ENCODE measurements at regions not wholly inside any gene's neighbourhood (a gene's known extent, or its start where the extent isn't known, plus 50 kb on each side); places are given as distances from the start of the nearest gene placed in this dataset.

DNA sequence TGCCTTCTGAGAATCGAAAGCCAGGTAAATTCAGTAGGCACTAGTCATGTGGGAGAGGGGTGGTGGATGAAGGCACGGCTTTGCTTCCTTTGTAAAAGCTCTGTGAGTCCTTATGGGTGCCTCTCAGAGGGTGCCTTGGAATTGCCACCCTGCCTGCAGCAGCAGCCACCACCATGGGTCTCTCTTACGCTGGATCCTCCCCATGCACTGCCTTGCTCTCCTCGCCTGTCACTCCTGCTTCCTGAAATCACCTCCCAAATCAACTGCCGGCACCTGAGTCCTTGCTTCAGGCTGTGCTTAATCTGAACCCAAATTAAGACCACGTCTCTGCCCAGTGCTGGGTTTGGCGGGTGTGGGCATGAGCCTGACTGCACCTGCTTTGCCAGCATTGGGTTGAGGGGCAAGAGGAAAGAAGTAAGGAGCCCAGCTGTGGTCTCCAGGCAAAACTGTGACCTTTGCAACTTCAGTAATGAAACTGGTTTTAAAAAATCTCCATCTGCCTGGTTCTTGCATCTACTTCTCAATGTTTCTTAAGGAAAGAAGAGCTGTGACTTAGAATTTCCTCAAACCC, 55.9 kb upstream of the CLMN start:
- H3K4me1 ChIP-seq (ENCODE audit: insufficient read depth, low read length) = no peaks in the 10 kb centered on the region
- H3K9me3 Mint-ChIP-seq = peaks cover 14% of the 10 kb centered on the region
- TF ChIP-seq, protein P1, sequence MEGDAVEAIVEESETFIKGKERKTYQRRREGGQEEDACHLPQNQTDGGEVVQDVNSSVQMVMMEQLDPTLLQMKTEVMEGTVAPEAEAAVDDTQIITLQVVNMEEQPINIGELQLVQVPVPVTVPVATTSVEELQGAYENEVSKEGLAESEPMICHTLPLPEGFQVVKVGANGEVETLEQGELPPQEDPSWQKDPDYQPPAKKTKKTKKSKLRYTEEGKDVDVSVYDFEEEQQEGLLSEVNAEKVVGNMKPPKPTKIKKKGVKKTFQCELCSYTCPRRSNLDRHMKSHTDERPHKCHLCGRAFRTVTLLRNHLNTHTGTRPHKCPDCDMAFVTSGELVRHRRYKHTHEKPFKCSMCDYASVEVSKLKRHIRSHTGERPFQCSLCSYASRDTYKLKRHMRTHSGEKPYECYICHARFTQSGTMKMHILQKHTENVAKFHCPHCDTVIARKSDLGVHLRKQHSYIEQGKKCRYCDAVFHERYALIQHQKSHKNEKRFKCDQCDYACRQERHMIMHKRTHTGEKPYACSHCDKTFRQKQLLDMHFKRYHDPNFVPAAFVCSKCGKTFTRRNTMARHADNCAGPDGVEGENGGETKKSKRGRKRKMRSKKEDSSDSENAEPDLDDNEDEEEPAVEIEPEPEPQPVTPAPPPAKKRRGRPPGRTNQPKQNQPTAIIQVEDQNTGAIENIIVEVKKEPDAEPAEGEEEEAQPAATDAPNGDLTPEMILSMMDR (IDR thresholded peaks at IDR 0.05) = no peak
- H3K27ac Mint-ChIP-seq = no peak overlapping the region
- ATAC-seq (ENCODE audit: poor library complexity) = no peak
- H3K4me3 Mint-ChIP-seq = no peak overlapping the region
- ChIA-PET POLR2A (no interaction called here), CTCF (no interaction called here)
- H3K4me1 Mint-ChIP-seq (ENCODE audit: low read depth) = no peaks in the 10 kb centered on the region
- H3K27me3 Mint-ChIP-seq = peaks cover 36% of the 10 kb centered on the region
- no peak overlapping the region for H3K4me3 ChIP-seq (ENCODE audit: low read length)
- H3K27me3 ChIP-seq (ENCODE audit: control insufficient read depth in 1 of 2, insufficient read depth in 2 of 2, low read length in 2 of 2) = peaks cover 9 to 26% of the 10 kb centered on the region in 2 experiments
- peaks cover 0 to 18% of the 10 kb centered on the region in 2 experiments for H3K9me3 ChIP-seq (ENCODE audit: control insufficient read depth in 1 of 2, insufficient read depth in 1 of 2, low read length in 2 of 2)
- intact Hi-C loops (cut with DNase I, micrococcal nuclease) = no loop called here
- DNase-seq = no peak
- H3K36me3 ChIP-seq (ENCODE audit: insufficient read depth, low read length) = no peaks in the 10 kb centered on the region
- H3K27ac ChIP-seq (ENCODE audit: low read depth in 1 of 2, low read length in 2 of 2) = no peak overlapping the region
- no peaks in the 10 kb centered on the region for H3K36me3 Mint-ChIP-seq (ENCODE audit: low read depth)

DNA sequence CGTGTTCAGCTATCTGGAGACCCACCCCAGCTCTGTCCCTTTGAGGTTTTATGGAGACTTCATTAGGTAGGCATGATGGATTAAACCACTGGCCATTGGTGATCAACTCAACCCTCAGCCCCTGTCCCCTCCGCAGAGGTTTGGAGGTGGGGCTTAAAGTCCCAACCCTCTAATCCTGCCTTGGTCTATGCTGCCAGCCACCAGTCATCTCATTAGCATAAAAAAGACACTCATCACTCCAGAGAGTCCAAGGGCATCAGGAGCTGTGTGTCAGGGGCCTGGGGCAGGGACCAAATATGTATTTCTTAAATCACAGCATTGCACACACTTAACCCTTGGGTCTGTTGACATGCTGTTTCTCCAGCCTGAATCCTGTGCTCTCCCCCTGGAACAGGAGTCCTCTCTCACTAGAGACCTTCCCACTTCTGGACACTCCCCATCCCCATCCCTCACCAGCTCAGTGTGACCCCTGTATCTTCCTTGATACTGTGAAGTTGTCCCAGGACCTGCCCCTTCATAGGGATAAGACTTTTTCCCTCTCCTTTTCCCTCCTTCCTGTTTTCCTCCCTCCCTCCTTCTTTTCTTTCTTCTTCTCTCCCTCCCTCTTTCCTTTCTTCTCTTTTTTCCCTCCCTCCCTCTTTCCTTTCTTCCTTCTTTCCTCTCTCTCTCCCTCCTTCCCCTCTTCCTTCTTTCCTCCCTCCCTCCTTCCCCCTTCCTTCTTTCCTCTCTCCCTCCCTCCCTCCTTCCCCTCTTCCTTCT, 54.7 kb upstream of the CLMN start:
- CTCF ChIA-PET = no interaction called here

DNA sequence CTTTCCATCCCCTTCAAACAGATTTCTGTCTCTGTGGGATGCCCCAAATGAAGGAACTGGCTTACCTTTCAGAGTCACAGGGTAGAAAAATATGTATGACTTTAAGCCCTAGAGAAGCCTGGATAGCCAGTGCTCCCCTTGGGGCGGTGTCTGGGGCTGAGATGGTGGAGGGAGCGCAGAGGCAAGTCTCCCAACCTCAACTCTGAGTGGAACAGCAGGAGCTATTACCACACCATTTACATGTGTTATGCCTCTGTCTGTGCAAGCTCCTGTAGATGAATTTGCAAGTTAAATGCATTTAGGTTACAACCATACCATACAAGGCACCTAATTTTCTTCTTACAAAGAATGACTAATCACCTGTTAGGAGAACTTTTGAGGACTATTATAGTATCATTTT, 50.4 kb upstream of the CLMN start:
- H3K9me3 ChIP-seq (ENCODE audit: control insufficient read depth in 1 of 2, insufficient read depth in 1 of 2, low read length in 2 of 2) = no peaks in the 10 kb centered on the region
- Mint-ChIP-seq H3K36me3 (ENCODE audit: low read depth) (no peaks in the 10 kb centered on the region), H3K4me3 (no peak overlapping the region), H3K27me3 (peaks cover 47% of the 10 kb centered on the region), H3K27ac (no peak overlapping the region), H3K4me1 (ENCODE audit: low read depth) (no peaks in the 10 kb centered on the region), H3K9me3 (no peaks in the 10 kb centered on the region)
- peaks cover 7 to 15% of the 10 kb centered on the region in 2 experiments for H3K27me3 ChIP-seq (ENCODE audit: control insufficient read depth in 1 of 2, insufficient read depth in 2 of 2, low read length in 2 of 2)
- no peaks in the 10 kb centered on the region for H3K4me1 ChIP-seq (ENCODE audit: insufficient read depth, low read length)
- ChIA-PET POLR2A (no interaction called here), CTCF (no interaction called here)
- no peak overlapping the region for H3K27ac ChIP-seq (ENCODE audit: low read depth in 1 of 2, low read length in 2 of 2)
- DNase-seq (no peak), ATAC-seq (ENCODE audit: poor library complexity) (no peak)
- intact Hi-C loops (cut with DNase I, micrococcal nuclease) = no loop called here
- H3K4me3 ChIP-seq (ENCODE audit: low read length) = no peak overlapping the region
- no peaks in the 10 kb centered on the region for H3K36me3 ChIP-seq (ENCODE audit: insufficient read depth, low read length)
- TF ChIP-seq, protein P1 (IDR thresholded peaks at IDR 0.05) = no peak

More for the DNA sequence above, 54.7 kb upstream of the CLMN start:
- peaks cover 47% of the 10 kb centered on the region for H3K27me3 Mint-ChIP-seq
- H3K4me3 Mint-ChIP-seq = no peak overlapping the region
- H3K4me1 ChIP-seq (ENCODE audit: insufficient read depth, low read length) = no peaks in the 10 kb centered on the region
- H3K27ac ChIP-seq (ENCODE audit: low read depth in 1 of 2, low read length in 2 of 2) = no peak overlapping the region
- no peak for ATAC-seq (ENCODE audit: poor library complexity)
- no peak for DNase-seq
- TF ChIP-seq, protein P1 (IDR thresholded peaks at IDR 0.05) = no peak
- no peaks in the 10 kb centered on the region for H3K4me1 Mint-ChIP-seq (ENCODE audit: low read depth)
- no peaks in the 10 kb centered on the region for H3K36me3 ChIP-seq (ENCODE audit: insufficient read depth, low read length)
- H3K9me3 ChIP-seq (ENCODE audit: control insufficient read depth in 1 of 2, insufficient read depth in 1 of 2, low read length in 2 of 2) = peaks cover 0 to 6% of the 10 kb centered on the region in 2 experiments
- H3K27me3 ChIP-seq (ENCODE audit: control insufficient read depth in 1 of 2, insufficient read depth in 2 of 2, low read length in 2 of 2) = peaks cover 9 to 21% of the 10 kb centered on the region in 2 experiments
- H3K9me3 Mint-ChIP-seq = peaks cover 8% of the 10 kb centered on the region
- intact Hi-C loops (cut with DNase I, micrococcal nuclease) = no loop called here
- POLR2A ChIA-PET = no interaction called here
- H3K4me3 ChIP-seq (ENCODE audit: low read length) = no peak overlapping the region
- no peak overlapping the region for H3K27ac Mint-ChIP-seq
- no peaks in the 10 kb centered on the region for H3K36me3 Mint-ChIP-seq (ENCODE audit: low read depth)

All from CD4-positive, alpha-beta T cell (primary cell).